ENCODE measurements at regions not wholly inside any gene's neighbourhood (a gene's known extent, or its start where the extent isn't known, plus 50 kb on each side); places are given as distances from the start of the nearest gene placed in this dataset.
"Not testable (repeated sequence)": the region's sequence is repeated elsewhere in the genome, so short reads cannot be mapped to it uniquely, and the experiment has no call there.

- no peak for DNase-seq
Observed at GRCh38 chr10:11691319-11691755, 50.8 kb upstream of the ECHDC3 start.

GRCh38 chr10:11689945-11690736 lies 52.0 kb upstream of the ECHDC3 start:
- no peak for DNase-seq

DNA sequence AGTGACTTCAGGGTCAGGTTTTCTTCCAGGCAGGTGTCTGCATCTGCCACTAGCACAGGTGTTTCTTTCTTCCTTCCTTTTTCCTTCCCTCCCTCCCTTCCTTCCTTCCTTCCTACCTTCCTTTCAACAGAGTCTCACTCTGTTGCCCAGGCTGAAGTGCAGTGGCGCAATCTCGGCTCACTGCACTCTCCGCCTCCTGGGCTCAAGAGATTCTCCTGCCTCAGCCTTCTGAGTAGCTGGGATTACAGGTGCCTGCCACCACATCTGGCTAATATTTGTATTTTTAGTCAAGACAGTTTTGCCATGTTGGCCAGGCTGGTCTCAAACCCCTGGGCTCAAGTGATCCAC lies 53.8 kb upstream of the ECHDC3 start:
- DNase-seq, result not testable (repeated sequence)

GRCh38 chr10:11687779-11688447 lies 54.3 kb upstream of the ECHDC3 start:
- DNase-seq, result no peak

GRCh38 chr10:11687357-11687771 lies 54.8 kb upstream of the ECHDC3 start:
- DNase-seq, result no peak

DNA sequence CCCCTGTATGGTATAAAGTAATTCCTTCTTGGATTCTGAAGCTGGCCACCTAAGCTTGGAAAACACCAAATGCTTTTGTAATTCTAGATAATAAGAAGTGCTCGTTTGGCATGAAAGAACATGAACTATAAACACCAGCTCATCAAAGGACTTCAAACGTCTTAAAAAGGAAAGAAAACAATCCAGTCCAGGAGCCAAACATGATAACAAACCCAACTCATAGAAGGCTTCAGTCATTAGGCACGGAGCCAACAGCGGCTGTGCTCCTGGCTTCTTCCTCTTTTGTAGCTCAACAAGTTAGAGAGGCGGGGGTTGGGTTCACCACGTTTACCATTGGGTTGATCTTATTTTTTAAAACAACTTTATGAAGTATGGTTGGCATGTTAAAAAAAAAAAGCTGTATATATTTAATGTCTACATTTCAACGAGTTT lies 56.4 kb upstream of the ECHDC3 start:
- peak; percentile 24 for DNase-seq

DNA sequence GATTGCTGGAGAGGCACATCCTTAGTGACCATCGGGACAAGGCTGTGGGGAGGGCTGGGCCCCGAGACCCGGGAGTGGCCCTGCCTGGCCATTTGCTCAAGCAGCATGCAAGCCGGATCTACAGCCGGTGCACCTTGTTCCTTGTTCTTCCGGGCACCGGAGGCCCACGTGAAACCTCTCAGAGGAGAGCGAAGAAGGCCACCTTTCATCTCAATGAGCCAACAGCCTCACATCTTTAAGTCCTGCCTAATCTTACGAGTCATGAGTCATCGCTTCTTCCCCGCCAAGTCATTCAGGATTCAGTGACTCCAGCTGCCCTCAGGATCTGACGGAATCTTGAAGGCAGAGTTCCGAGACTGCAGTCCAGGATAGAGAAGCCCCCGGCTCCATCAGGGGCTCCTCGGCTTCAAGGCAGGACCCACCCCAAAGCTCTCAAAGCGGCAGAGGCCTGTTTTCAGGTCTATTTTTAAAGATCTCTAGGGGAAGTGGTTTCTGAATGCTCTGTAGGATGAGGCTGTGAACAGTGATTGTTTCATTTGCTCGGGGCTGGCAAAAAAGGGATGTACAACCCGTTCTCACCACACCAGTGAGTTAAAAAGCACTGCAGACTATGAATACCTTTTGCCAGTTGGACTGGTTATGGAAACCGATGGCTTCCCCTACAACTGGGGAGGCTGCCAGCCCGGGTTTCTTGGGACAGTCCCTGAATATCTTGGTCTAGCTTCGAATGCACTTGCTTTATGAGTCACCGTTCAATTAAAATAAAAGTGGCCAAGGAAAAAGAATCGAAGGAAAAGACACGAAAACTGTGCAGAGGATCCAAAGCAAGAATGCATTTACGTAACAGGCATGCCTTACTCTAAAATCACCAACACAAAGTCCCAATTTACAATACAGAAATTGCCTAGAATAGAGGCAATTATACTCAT lies 57.2 kb upstream of the ECHDC3 start:
- DNase-seq, result no peak

DNA sequence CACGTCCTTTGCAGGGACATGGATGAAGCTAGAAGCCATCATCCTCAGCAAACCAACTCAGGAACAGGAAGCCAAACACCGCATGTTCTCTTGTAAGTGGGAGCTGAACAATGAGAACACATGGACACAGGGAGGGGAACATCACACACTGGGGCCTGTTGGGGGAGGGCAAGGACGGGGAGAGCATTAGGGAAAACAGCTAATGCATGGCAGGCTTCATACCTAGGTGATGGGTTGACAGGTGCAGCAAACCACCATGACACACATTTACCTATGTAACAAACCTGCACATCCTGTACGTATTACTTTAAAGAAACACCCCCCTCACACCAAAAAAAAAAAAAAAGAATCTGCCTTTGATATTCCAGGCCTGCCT lies 57.9 kb upstream of the ECHDC3 start:
- DNase-seq, result not testable (repeated sequence)

DNA sequence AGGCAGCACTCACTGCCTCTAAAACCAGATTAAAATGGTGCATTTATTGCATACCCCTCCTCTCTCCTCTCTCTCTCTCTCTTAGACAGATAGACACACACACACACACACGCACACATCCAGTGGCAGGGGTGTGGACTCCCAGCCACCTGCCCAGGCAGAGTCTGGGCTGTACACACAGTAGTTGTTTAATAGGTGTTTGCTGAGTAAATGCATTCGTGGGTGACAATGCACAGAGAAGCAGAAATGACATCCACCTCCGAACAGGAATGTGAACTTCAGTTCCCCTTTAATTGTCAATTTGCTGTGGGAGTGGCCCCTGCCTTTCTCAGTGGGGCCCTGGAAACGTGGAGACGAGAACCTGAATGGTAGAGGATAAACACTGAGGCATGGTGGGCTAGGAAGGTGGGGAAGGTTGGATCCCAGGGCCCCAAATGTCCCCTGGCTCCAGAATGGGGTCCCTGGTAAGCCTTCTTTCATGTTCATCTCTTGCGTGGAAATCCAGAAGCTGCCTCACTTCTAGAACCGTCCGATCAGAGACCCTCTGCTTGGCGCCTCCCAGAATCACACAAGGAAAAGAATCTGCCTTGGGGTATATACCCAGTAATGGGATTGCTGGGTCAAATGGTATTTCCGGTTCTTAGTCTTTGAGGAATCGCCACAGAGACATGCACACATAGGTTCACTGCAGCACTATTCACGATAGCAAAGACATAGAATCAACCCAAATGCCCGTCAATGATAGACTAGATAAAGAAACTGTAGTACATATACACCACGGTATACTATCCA lies 58.5 kb upstream of the ECHDC3 start:
- no peak for DNase-seq

- DNase-seq, result no peak
Observed at GRCh38 chr10:11682851-11683250, 59.3 kb upstream of the ECHDC3 start.

DNA sequence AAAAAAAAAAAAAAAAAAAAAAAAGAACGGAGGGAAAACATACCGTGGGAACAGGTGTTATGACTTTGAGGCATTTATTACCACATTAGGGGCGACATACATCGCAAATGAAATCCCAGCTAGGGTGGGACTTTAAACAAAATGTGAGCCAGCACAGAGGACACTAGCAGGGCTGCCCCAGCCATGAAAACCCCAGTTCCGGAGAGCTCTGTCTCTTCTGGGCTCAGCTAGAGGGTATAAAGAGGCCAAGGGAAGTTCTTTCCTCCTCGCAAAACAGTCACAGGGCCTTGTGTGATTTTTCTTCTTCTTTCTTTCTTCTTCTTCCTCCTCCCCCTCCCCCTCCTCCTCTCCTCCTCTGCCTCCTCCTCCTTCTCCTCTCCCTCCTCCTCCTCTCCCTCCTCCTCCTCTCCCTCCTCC lies 59.9 kb upstream of the ECHDC3 start:
- no peak for DNase-seq

DNA sequence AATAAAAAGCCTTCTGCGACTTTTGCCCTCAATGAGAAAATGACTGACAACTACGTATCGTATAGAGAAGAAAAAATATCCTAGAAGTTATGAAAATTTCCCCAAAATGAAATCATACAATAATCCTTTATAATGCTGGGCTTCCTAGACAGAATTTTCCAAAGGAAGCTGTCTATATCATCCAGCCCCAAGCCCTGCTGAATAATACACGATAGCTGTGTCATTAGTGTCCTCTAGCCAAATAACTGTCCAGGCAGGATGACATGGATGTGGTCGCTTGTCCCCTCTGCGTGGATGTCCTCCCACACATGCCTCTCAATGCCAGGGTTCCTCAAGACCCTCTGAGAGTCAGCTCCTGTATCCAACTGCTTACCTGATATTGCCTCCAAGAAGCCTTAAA lies 61.7 kb upstream of the ECHDC3 start:
- no peak for DNase-seq

DNA sequence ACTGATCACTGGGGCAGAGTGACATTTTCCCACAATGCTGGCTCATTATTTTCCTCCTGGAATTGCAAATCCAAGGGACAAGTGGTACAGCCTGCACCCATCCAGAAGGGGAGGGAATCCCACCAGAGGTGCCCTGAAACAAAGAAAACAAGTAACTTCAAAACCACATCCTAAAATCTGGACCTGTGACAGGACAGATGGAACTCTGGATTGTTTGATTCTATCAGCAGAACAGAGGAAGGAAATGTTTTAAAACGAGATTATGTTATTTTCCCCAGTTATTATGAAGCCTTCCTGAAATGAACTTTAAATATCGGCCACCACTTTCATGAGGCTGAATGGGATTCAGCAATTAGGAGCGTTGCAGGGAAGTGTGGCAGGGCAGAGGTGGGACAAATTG lies 62.2 kb upstream of the ECHDC3 start:
- DNase-seq, result no peak

GRCh38 chr10:11678074-11678793 lies 63.9 kb upstream of the ECHDC3 start:
- no peak for DNase-seq

- DNase-seq, result no peak
Observed at GRCh38 chr10:11677480-11677879, 64.7 kb upstream of the ECHDC3 start.

- DNase-seq, result no peak
Observed at GRCh38 chr10:11673346-11674280, 62.2 kb upstream of the USP6NL start.

DNA sequence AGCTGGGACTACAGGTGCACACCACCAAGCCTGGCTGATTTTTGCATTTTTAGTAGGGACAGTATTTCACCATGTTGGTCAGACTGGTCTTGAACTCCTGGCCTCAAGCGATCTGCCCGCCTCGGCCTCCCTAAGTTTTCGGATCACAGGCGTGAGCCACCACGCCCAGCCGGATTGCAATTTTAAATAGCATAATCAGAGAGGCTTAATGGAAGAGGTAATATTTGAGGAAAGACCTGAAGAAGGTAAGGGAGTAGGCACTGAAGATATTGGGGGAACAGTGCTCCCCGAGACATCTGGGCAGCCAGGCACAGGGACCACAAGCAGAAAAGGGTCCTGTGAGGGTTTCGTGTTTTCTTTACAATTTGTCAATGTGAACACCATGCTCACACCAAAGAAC lies 61.4 kb upstream of the USP6NL start:
- DNase-seq, result no peak

GRCh38 chr10:11670381-11670780 lies 58.9 kb upstream of the USP6NL start:
- no peak for DNase-seq

- no peak for DNase-seq
Observed at GRCh38 chr10:11668847-11669610, 57.6 kb upstream of the USP6NL start.

DNA sequence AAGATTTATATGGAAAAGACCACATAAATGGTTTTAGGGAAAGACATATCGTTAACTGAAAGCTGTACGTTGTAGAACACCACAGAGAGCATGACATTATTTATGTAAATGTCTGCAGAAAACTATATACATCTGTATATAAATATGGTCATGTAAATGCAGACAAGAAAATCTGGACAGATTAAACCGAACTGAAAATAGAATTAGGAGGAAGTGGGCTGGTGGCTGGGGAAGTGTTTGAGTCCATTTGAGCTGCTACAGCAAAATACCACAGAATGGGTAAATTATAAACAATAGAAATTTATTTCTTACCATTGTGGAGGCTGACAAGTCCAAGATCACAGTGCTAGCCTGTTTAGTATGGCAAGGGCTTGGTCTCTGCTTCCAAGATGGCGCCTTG lies 56.3 kb upstream of the USP6NL start:
- no peak for DNase-seq

Measured in DMS 273 treated with DMSO at 0.1 percent for 48 hours (cell line).